ENCODE measurements at regions not wholly inside any gene's neighbourhood (a gene's known extent, or its start where the extent isn't known, plus 50 kb on each side); places are given as distances from the start of the nearest gene placed in this dataset.

GRCh38 chr1:62953633-62954032, 169.7 kb downstream of the ATG4C start:
- Histone ChIP-seq H3K79me2 (ENCODE audit: insufficient read depth, low read length) (no peaks in the 10 kb centered on the region), H4K20me1 (ENCODE audit: insufficient read depth, low read length) (no peaks in the 10 kb centered on the region), H3K36me3 (replicated peaks in 1 of 2; ENCODE audit: control insufficient read depth in 1 of 2, insufficient read depth in 2 of 2, low read length in 2 of 2) (no peaks in the 10 kb centered on the region), H3K9ac (ENCODE audit: insufficient read depth, low read length, poor library complexity, severe bottlenecking) (no peak overlapping the region), H3K27ac (ENCODE audit: low read depth in 1 of 2, low read length in 2 of 2) (no peak overlapping the region), H3K4me2 (replicated peaks; ENCODE audit: extremely low read depth, low read length, poor library complexity, severe bottlenecking) (no peak overlapping the region), H3K9me3 (replicated peaks in 1 of 2; ENCODE audit: control insufficient read depth in 1 of 2, insufficient read depth in 1 of 2, low read length in 2 of 2) (no peaks in the 10 kb centered on the region), H3K4me1 (ENCODE audit: control insufficient read depth in 1 of 2, insufficient read depth in 2 of 2, low read length in 2 of 2) (no peaks in the 10 kb centered on the region), H3K27me3 (ENCODE audit: control insufficient read depth in 2 of 2, insufficient read depth in 2 of 2, low read length in 2 of 2) (peaks cover 6 to 9% of the 10 kb centered on the region in 2 donors), H3K4me3 (replicated peaks in 1 of 3; ENCODE audit: low read depth in 2 of 3, low read length in 3 of 3) (no peak overlapping the region), H2AFZ (ENCODE audit: insufficient read depth, low read depth, low read length, poor library complexity, severe bottlenecking) (no peak overlapping the region)
- Mint-ChIP-seq H3K27me3 (ENCODE audit: low read depth in 3 of 3) (peaks cover 3 to 13% (median 8%) of the 10 kb centered on the region in 3 donors), H3K27ac (no peak overlapping the region), H3K9me3 (peaks cover 0 to 3% (median 0%) of the 10 kb centered on the region in 7 donors), H3K4me3 (no peak overlapping the region), H3K4me1 (no peaks in the 10 kb centered on the region), H3K36me3 (no peaks in the 10 kb centered on the region)
- WGBS (ENCODE audit: insufficient coverage) = 61% methylated on average over 5 of the region's 6 CpGs
- intact Hi-C loops (cut with micrococcal nuclease) = no loop called here
- no peak for TF ChIP-seq CTCF (IDR thresholded peaks at IDR 0.05)
- DNase-seq = no peak

GRCh38 chr1:62954758-62955157, 170.8 kb downstream of the ATG4C start:
- H3K4me3 ChIP-seq (replicated peaks in 1 of 3; ENCODE audit: low read depth in 2 of 3, low read length in 3 of 3) = no peak overlapping the region
- TF ChIP-seq CTCF (IDR thresholded peaks at IDR 0.05) = no peak
- no peaks in the 10 kb centered on the region for H3K4me1 ChIP-seq (ENCODE audit: control insufficient read depth in 1 of 2, insufficient read depth in 2 of 2, low read length in 2 of 2)
- no peaks in the 10 kb centered on the region for H3K79me2 ChIP-seq (ENCODE audit: insufficient read depth, low read length)
- Mint-ChIP-seq H3K36me3 (no peaks in the 10 kb centered on the region), H3K27ac (no peak overlapping the region), H3K4me3 (no peak overlapping the region), H3K9me3 (peaks cover 0 to 3% (median 0%) of the 10 kb centered on the region in 7 donors), H3K27me3 (ENCODE audit: low read depth in 3 of 3) (peaks cover 2 to 13% (median 8%) of the 10 kb centered on the region in 3 donors), H3K4me1 (no peaks in the 10 kb centered on the region)
- H4K20me1 ChIP-seq (ENCODE audit: insufficient read depth, low read length) = no peaks in the 10 kb centered on the region
- DNase-seq = no peak
- peaks cover 6% of the 10 kb centered on the region in 2 donors for H3K27me3 ChIP-seq (ENCODE audit: control insufficient read depth in 2 of 2, insufficient read depth in 2 of 2, low read length in 2 of 2)
- no peak overlapping the region for H2AFZ ChIP-seq (ENCODE audit: insufficient read depth, low read depth, low read length, poor library complexity, severe bottlenecking)
- H3K9ac ChIP-seq (ENCODE audit: insufficient read depth, low read length, poor library complexity, severe bottlenecking) = no peak overlapping the region
- no peaks in the 10 kb centered on the region for H3K9me3 ChIP-seq (replicated peaks in 1 of 2; ENCODE audit: control insufficient read depth in 1 of 2, insufficient read depth in 1 of 2, low read length in 2 of 2)
- WGBS (ENCODE audit: insufficient coverage) = 93% methylated on average over 2 of the region's 7 CpGs
- no peak overlapping the region for H3K27ac ChIP-seq (ENCODE audit: low read depth in 1 of 2, low read length in 2 of 2)
- H3K36me3 ChIP-seq (replicated peaks in 1 of 2; ENCODE audit: control insufficient read depth in 1 of 2, insufficient read depth in 2 of 2, low read length in 2 of 2) = no peaks in the 10 kb centered on the region
- intact Hi-C loops (cut with micrococcal nuclease) = no loop called here
- no peak overlapping the region for H3K4me2 ChIP-seq (replicated peaks; ENCODE audit: extremely low read depth, low read length, poor library complexity, severe bottlenecking)

All from CD14-positive monocyte (primary cell).